GM12891 (cell line): ENCODE measurements at regions not wholly inside any gene's neighbourhood (a gene's known extent, or its start where the extent isn't known, plus 50 kb on each side); places are given as distances from the start of the nearest gene placed in this dataset.
A peak's percentile ranks its signal among the peaks of the same experiment; 100 is the strongest.

Experiments
- DNase-seq: peaks from one replicate; pipeline ENCODE4 v3.0.0; 2011; ENCODE audit warnings: low spot score; ENCODE audit not compliant: insufficient read length
- FAIRE-seq: peaks from 2 replicates; lab custom pipeline; 2011; peaks lifted over from hg19 to GRCh38; lab: Jason Lieb, UNC
- PAX5 ChIP-seq: IDR thresholded peaks from 2 replicates; pipeline ENCODE4 v1.6.1; 2011; ENCODE audit warnings: low read length, moderate library complexity, mild to moderate bottlenecking; ENCODE audit not compliant: insufficient read depth, severe bottlenecking
- POLR2A ChIP-seq: IDR thresholded peaks from 2 replicates; pipeline ENCODE4 v1.6.1; 2011; ENCODE audit warnings: low read depth, low read length, control low read depth
- POLR2AphosphoS5 ChIP-seq: IDR thresholded peaks from 2 replicates; pipeline ENCODE4 v1.6.1; 2011; ENCODE audit warnings: low read depth, low read length, control low read depth
- POU2F2 ChIP-seq: IDR thresholded peaks from 2 replicates; pipeline ENCODE4 v1.6.1; 2011; ENCODE audit warnings: low read depth, mild to moderate bottlenecking, control low read depth, low read length, moderate library complexity
- SPI1 ChIP-seq: IDR thresholded peaks from 2 replicates; pipeline ENCODE4 v1.6.1; 2011; ENCODE audit warnings: low read depth, low read length, control low read depth
- TAF1 ChIP-seq: IDR thresholded peaks from 2 replicates; pipeline ENCODE4 v1.6.1; 2011; ENCODE audit warnings: low read depth, low read length, control low read depth

- DNase-seq: no peak
- no peak for FAIRE-seq
- TF ChIP-seq POLR2A (no peak), PAX5 (no peak), POLR2AphosphoS5 (no peak), SPI1 (no peak), POU2F2 (no peak), TAF1 (no peak)
Measured at GRCh38 chr6:122524056-122524455, 52.4 kb upstream of the SERINC1 start.

GRCh38 chr6:122530440-122531046 is 58.9 kb upstream of the SERINC1 start:
- TF ChIP-seq POLR2A: no peak
- no peak for TF ChIP-seq PAX5
- no peak for TF ChIP-seq POU2F2
- TF ChIP-seq SPI1: no peak
- TF ChIP-seq POLR2AphosphoS5: no peak
- TF ChIP-seq TAF1: no peak
- FAIRE-seq (peak; percentile 76), DNase-seq (peak; percentile 8)

GRCh38 chr6:122548281-122548680 is 61.9 kb upstream of the PKIB start:
- FAIRE-seq (no peak), DNase-seq (no peak)
- TF ChIP-seq POLR2A (no peak), PAX5 (no peak), SPI1 (no peak), POLR2AphosphoS5 (no peak), POU2F2 (no peak), TAF1 (no peak)

- FAIRE-seq: no peak
- no peak for DNase-seq
Measured at GRCh38 chr6:122548820-122549219, 61.4 kb upstream of the PKIB start.

GRCh38 chr6:122553697-122554096 is 56.5 kb upstream of the PKIB start:
- no peak for FAIRE-seq
- DNase-seq: no peak
- TF ChIP-seq POLR2A (no peak), POLR2AphosphoS5 (no peak), POU2F2 (no peak), TAF1 (no peak), PAX5 (no peak), SPI1 (no peak)

More at GRCh38 chr6:122548820-122549219, 61.4 kb upstream of the PKIB start:
- no peak for TF ChIP-seq PAX5
- TF ChIP-seq SPI1: no peak
- TF ChIP-seq TAF1: no peak
- no peak for TF ChIP-seq POLR2AphosphoS5
- TF ChIP-seq POLR2A: no peak
- no peak for TF ChIP-seq POU2F2

- FAIRE-seq (no peak), DNase-seq (no peak)
- TF ChIP-seq POLR2AphosphoS5: no peak
- no peak for TF ChIP-seq SPI1
Measured at GRCh38 chr6:122555561-122555960, 54.6 kb upstream of the PKIB start.

GRCh38 chr6:122558080-122558479 is 52.1 kb upstream of the PKIB start:
- FAIRE-seq: no peak
- DNase-seq: no peak
- TF ChIP-seq POLR2A: no peak
- no peak for TF ChIP-seq SPI1
- TF ChIP-seq TAF1: no peak
- no peak for TF ChIP-seq PAX5
- no peak for TF ChIP-seq POU2F2
- TF ChIP-seq POLR2AphosphoS5: no peak
